ENCODE measurements at regions not wholly inside any gene's neighbourhood (a gene's known extent, or its start where the extent isn't known, plus 50 kb on each side); places are given as distances from the start of the nearest gene placed in this dataset.

- H3K36me3 Mint-ChIP-seq (ENCODE audit: low read depth), result no peaks in the 10 kb centered on the region
- H3K9me3 Mint-ChIP-seq, result no peaks in the 10 kb centered on the region
- H3K27ac Mint-ChIP-seq, result no peak overlapping the region
- H3K4me3 Mint-ChIP-seq, result no peak overlapping the region
- no peak for TF ChIP-seq CTCF (IDR thresholded peaks at IDR 0.05; ENCODE audit: unreplicated experiment in 3 of 3)
- H3K4me1 Mint-ChIP-seq, result no peaks in the 10 kb centered on the region
- no peaks in the 10 kb centered on the region for H3K27me3 Mint-ChIP-seq (ENCODE audit: low read depth)
Observed at GRCh38 chr13:107324416-107325204, 756.7 kb upstream of the ARGLU1 start.

DNA sequence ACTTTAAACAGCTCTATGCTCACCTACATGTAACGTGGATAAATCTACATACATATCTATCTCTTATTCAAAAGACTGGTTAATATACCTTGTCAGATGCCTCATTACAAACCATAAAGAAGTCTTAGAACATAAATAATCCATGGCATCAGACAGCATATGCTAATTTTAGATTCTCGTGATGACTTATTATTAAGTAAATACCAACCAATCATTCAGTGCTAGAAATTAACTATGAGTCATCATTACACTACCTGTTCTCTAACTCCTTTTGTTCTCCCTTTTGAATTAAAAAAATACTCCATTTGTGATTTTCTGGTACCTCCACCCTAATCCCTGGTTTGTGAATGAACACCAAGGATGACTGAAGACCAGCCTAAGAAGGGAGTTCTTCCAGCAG, 754.3 kb upstream of the ARGLU1 start:
- Mint-ChIP-seq H3K4me3 (no peak overlapping the region), H3K4me1 (no peaks in the 10 kb centered on the region), H3K27ac (no peak overlapping the region), H3K36me3 (ENCODE audit: low read depth) (no peaks in the 10 kb centered on the region), H3K27me3 (ENCODE audit: low read depth) (no peaks in the 10 kb centered on the region), H3K9me3 (no peaks in the 10 kb centered on the region)
- no peak for TF ChIP-seq CTCF (IDR thresholded peaks at IDR 0.05; ENCODE audit: unreplicated experiment in 3 of 3)

DNA sequence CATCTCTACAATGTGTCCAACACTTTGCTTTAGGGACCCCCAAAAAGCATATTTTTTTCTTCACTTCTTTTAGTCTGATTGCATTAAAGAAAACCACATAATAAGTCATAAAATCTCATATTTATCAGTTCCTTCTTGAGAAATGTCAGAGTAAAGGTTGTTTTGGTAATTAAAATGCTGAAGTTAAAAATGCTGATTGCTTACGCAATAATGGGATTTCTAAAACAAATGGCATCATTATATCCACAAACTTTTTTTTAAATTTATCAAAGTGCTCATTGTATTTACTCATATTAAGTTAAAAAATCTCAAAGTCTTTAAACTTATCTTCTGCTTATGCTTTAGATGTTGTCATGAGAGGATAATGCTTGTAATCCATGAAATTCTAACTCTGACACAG, 737.2 kb upstream of the ARGLU1 start:
- no peak for TF ChIP-seq CTCF (IDR thresholded peaks at IDR 0.05; ENCODE audit: unreplicated experiment in 3 of 3)
- H3K27me3 Mint-ChIP-seq (ENCODE audit: low read depth), result no peaks in the 10 kb centered on the region

DNA sequence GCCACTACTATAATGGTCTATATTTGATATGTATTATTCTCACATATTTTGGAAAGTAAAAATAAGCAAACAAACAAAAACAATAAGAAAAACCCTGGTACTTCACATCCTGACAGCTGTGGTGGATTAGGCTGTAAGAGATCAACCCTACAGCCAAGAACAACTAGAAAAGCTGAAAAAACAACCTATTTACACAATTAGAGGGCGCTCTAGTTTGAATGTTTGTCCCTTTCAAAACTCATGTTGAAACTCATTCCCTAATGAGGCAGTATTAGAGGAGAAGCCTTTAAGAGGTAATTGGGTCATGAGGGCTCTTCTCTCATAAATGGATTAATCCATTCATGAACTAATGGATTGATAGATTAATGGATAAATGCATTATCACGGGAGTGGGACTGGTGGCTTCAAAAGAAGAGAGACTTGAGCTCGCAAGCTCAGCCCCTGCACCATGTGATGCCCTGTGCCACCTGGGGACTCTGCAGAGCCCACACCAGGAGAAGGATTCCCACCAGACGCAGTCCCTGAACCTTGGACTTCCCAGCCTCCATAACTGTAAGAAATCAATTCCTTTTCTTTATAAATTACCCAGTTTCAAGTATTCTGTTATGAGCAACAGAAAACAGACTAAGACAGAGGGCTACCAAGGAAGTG, 733.9 kb upstream of the ARGLU1 start:
- Mint-ChIP-seq H3K4me1 (no peaks in the 10 kb centered on the region), H3K4me3 (no peak overlapping the region), H3K9me3 (no peaks in the 10 kb centered on the region), H3K36me3 (ENCODE audit: low read depth) (no peaks in the 10 kb centered on the region), H3K27ac (no peak overlapping the region), H3K27me3 (ENCODE audit: low read depth) (no peaks in the 10 kb centered on the region)
- TF ChIP-seq CTCF (IDR thresholded peaks at IDR 0.05; ENCODE audit: unreplicated experiment in 3 of 3), result no peak

More for the DNA sequence above, 737.2 kb upstream of the ARGLU1 start:
- Mint-ChIP-seq H3K36me3 (ENCODE audit: low read depth) (no peaks in the 10 kb centered on the region), H3K27ac (no peak overlapping the region), H3K4me3 (no peak overlapping the region), H3K9me3 (no peaks in the 10 kb centered on the region), H3K4me1 (no peaks in the 10 kb centered on the region)

- TF ChIP-seq CTCF (IDR thresholded peaks at IDR 0.05; ENCODE audit: unreplicated experiment in 3 of 3), result no peak
- Mint-ChIP-seq H3K36me3 (ENCODE audit: low read depth) (no peaks in the 10 kb centered on the region), H3K27me3 (ENCODE audit: low read depth) (no peaks in the 10 kb centered on the region), H3K9me3 (no peaks in the 10 kb centered on the region), H3K4me1 (no peaks in the 10 kb centered on the region), H3K27ac (no peak overlapping the region), H3K4me3 (no peak overlapping the region)
Observed at GRCh38 chr13:107299717-107300116, 731.8 kb upstream of the ARGLU1 start.

DNA sequence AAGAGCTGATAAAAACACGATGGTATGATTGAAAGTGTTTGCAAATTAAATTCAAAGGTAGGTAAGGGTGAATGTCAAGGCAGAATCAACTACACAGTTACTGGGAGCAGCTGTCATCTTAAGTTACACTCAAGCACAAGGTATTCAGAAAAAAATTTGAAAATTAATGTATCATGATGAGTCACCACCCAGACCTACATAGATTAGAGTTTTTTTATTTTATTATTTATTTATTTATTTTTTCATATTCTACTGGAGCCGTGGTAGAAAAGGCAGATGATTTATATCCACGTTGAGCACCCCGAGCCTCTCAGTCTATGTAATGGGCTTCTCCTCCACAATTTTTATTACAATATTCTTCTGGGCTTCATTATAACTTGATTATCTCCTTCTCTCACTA, 728.9 kb upstream of the ARGLU1 start:
- TF ChIP-seq CTCF (IDR thresholded peaks at IDR 0.05; ENCODE audit: unreplicated experiment in 3 of 3), result no peak
- Mint-ChIP-seq H3K9me3 (no peaks in the 10 kb centered on the region), H3K27me3 (ENCODE audit: low read depth) (peaks cover 6% of the 10 kb centered on the region), H3K4me1 (no peaks in the 10 kb centered on the region), H3K4me3 (no peak overlapping the region), H3K36me3 (ENCODE audit: low read depth) (no peaks in the 10 kb centered on the region), H3K27ac (no peak overlapping the region)
